PFSK-1 (cell line): ENCODE measurements at regions not wholly inside any gene's neighbourhood (a gene's known extent, or its start where the extent isn't known, plus 50 kb on each side); places are given as distances from the start of the nearest gene placed in this dataset.

ENCODE experiments used
- FOXP2 ChIP-seq: optimal IDR thresholded peaks from 2 replicates; pipeline ENCODE3; 2011; ENCODE audit warnings: borderline replicate concordance, control low read depth, inconsistent platforms; ENCODE audit not compliant: insufficient read depth; ENCODE audit errors: extremely low read length, extremely low read depth
- POLR2AphosphoS5 ChIP-seq: IDR thresholded peaks from 2 replicates; pipeline ENCODE4 v1.6.1; 2012; ENCODE audit warnings: low read depth, mild to moderate bottlenecking, control low read depth, low read length, moderate library complexity
- REST ChIP-seq, 2 experiments: IDR thresholded peaks; 2 replicates each; pipeline versions ENCODE4 v1.6.1 to v1.8.0; 2011 to 2012; ENCODE audit warnings: low read depth in 2 of 2, low read length in 2 of 2, control low read depth in 1 of 2, inconsistent platforms in 1 of 2, mild to moderate bottlenecking in 1 of 2, moderate library complexity in 1 of 2; ENCODE audit not compliant: insufficient read depth in 1 of 2
- SIN3A ChIP-seq: IDR thresholded peaks from 2 replicates; pipeline ENCODE4 v1.6.1; 2012; ENCODE audit warnings: mild to moderate bottlenecking, low read length, moderate library complexity, borderline replicate concordance; ENCODE audit not compliant: insufficient read depth
- TAF1 ChIP-seq: IDR thresholded peaks from 2 replicates; pipeline ENCODE4 v1.6.1; 2012; ENCODE audit warnings: low read length, control low read depth, borderline replicate concordance; ENCODE audit not compliant: insufficient read depth

- TF ChIP-seq POLR2AphosphoS5 (no peak), REST (IDR thresholded peaks at IDR 0.05; ENCODE audit: insufficient read depth in 1 of 2, low read depth in 2 of 2, low read length in 2 of 2) (no peak), TAF1 (no peak), SIN3A (no peak), FOXP2 (no peak)
These were observed 1860.7 kb upstream of the PCDH10 start for GRCh38 chr4:131288441-131288840.

- TF ChIP-seq FOXP2 (no peak), REST (IDR thresholded peaks at IDR 0.05; ENCODE audit: insufficient read depth in 1 of 2, low read depth in 2 of 2, low read length in 2 of 2) (no peak), SIN3A (no peak), POLR2AphosphoS5 (no peak), TAF1 (no peak)
These were observed 1852.9 kb upstream of the PCDH10 start for GRCh38 chr4:131296192-131296591.

GRCh38 chr4:131302108-131302507 is 1847.0 kb upstream of the PCDH10 start:
- TF ChIP-seq SIN3A (no peak), TAF1 (no peak), FOXP2 (no peak), POLR2AphosphoS5 (no peak), REST (IDR thresholded peaks at IDR 0.05; ENCODE audit: insufficient read depth in 1 of 2, low read depth in 2 of 2, low read length in 2 of 2) (no peak)

GRCh38 chr4:131304686-131305085 is 1844.4 kb upstream of the PCDH10 start:
- TF ChIP-seq SIN3A (no peak), POLR2AphosphoS5 (no peak), REST (IDR thresholded peaks at IDR 0.05; ENCODE audit: insufficient read depth in 1 of 2, low read depth in 2 of 2, low read length in 2 of 2) (no peak), TAF1 (no peak), FOXP2 (no peak)

GRCh38 chr4:131309628-131310027 is 1839.5 kb upstream of the PCDH10 start:
- no peak for TF ChIP-seq POLR2AphosphoS5
- no peak for TF ChIP-seq FOXP2
- no peak for TF ChIP-seq TAF1
- TF ChIP-seq SIN3A: no peak
- no peak for TF ChIP-seq REST (IDR thresholded peaks at IDR 0.05; ENCODE audit: insufficient read depth in 1 of 2, low read depth in 2 of 2, low read length in 2 of 2)
